ENCODE measurements at regions not wholly inside any gene's neighbourhood (a gene's known extent, or its start where the extent isn't known, plus 50 kb on each side); places are given as distances from the start of the nearest gene placed in this dataset.

DNA sequence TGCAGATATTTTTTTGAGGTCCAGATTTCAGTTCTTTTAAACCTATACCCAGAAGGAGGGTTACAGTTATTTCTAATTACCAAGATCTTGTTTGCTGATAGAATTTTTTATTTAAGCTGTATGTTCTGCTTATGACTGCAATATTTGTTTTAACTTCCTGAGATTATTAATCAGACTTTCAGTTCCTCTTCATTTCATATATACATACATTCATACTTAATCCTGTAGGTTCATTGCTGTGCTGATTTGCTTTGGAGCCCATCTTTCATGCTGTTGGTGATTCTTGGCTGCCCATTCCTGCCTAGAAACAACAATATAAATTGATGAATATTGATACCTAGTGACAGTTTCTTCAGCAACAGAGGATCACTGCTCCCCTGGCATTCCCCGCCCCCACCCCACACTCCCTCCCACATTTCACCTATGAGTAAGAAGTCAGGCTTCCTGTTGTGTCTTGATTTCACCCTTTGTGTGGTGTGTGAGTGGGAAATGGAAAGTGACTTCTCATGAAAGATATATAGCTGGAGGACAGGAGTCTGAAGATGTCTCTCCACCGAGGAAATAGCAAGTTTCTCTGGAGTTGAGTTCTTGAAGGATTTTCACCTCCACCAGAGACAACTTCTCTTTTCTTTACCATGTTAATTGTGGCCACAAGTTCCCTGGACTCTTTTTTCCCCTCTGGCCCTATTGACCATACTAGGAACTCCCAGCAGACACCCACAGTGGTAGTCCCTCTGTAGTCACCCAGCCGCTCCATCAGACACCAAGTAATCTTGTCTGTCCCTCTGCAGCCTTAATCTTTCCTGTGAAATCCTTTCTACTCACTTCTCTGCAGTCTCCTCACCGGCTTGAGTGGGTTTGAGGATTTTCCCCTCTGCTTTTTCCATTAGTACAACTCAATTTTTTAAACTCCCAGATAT lies 118.4 kb downstream of the ASB9 start:
- Histone ChIP-seq H4K20me1 (ENCODE audit: insufficient read depth, low read length) (no peaks in the 10 kb centered on the region), H3K36me3 (ENCODE audit: insufficient read depth, low read length) (no peaks in the 10 kb centered on the region), H3K9ac (ENCODE audit: low read length) (no peak overlapping the region), H3K4me2 (ENCODE audit: low read length) (no peak overlapping the region), H3K4me3 (ENCODE audit: insufficient read depth, low read depth, low read length) (no peak overlapping the region), H3K4me1 (ENCODE audit: insufficient read depth, low read length) (no peaks in the 10 kb centered on the region), H3K79me2 (ENCODE audit: insufficient read depth, low read length) (no peaks in the 10 kb centered on the region), H2AFZ (ENCODE audit: low read depth, low read length) (no peak overlapping the region), H3K27me3 (ENCODE audit: insufficient read depth, low read length) (no peaks in the 10 kb centered on the region), H3K27ac (ENCODE audit: low read depth, low read length) (no peak overlapping the region), H3K9me3 (ENCODE audit: insufficient read depth, low read depth, low read length) (no peaks in the 10 kb centered on the region)
- peak overlapping the region; percentile 80 for H3K27ac Mint-ChIP-seq (ENCODE audit: unreplicated experiment)
- H3K27me3 Mint-ChIP-seq (ENCODE audit: low read depth, unreplicated experiment), result no peaks in the 10 kb centered on the region
- no peaks in the 10 kb centered on the region for H3K9me3 Mint-ChIP-seq (ENCODE audit: unreplicated experiment)
- H3K4me1 Mint-ChIP-seq (ENCODE audit: low read depth, unreplicated experiment), result peaks cover 18% of the 10 kb centered on the region
- H3K36me3 Mint-ChIP-seq (ENCODE audit: low read depth, unreplicated experiment), result no peaks in the 10 kb centered on the region
- FAIRE-seq (peak; percentile 75), DNase-seq (ENCODE audit: low read depth) (no peak)
- TF ChIP-seq EZH2 (IDR thresholded peaks at IDR 0.05; ENCODE audit: insufficient read depth, low read length), result no peak
- TF ChIP-seq, protein P1, sequence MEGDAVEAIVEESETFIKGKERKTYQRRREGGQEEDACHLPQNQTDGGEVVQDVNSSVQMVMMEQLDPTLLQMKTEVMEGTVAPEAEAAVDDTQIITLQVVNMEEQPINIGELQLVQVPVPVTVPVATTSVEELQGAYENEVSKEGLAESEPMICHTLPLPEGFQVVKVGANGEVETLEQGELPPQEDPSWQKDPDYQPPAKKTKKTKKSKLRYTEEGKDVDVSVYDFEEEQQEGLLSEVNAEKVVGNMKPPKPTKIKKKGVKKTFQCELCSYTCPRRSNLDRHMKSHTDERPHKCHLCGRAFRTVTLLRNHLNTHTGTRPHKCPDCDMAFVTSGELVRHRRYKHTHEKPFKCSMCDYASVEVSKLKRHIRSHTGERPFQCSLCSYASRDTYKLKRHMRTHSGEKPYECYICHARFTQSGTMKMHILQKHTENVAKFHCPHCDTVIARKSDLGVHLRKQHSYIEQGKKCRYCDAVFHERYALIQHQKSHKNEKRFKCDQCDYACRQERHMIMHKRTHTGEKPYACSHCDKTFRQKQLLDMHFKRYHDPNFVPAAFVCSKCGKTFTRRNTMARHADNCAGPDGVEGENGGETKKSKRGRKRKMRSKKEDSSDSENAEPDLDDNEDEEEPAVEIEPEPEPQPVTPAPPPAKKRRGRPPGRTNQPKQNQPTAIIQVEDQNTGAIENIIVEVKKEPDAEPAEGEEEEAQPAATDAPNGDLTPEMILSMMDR (IDR thresholded peaks at IDR 0.05; ENCODE audit: insufficient read depth, low read depth, low read length), result no peak
- H3K4me3 Mint-ChIP-seq (ENCODE audit: unreplicated experiment), result no peak overlapping the region

GRCh38 chrX:15150586-15150985 lies 119.3 kb downstream of the ASB9 start:
- no peak overlapping the region for H3K4me3 ChIP-seq (ENCODE audit: insufficient read depth, low read depth, low read length)
- H4K20me1 ChIP-seq (ENCODE audit: insufficient read depth, low read length), result no peaks in the 10 kb centered on the region
- Mint-ChIP-seq H3K4me1 (ENCODE audit: low read depth, unreplicated experiment) (peaks cover 18% of the 10 kb centered on the region), H3K9me3 (ENCODE audit: unreplicated experiment) (no peaks in the 10 kb centered on the region), H3K4me3 (ENCODE audit: unreplicated experiment) (no peak overlapping the region), H3K36me3 (ENCODE audit: low read depth, unreplicated experiment) (no peaks in the 10 kb centered on the region), H3K27me3 (ENCODE audit: low read depth, unreplicated experiment) (no peaks in the 10 kb centered on the region), H3K27ac (ENCODE audit: unreplicated experiment) (no peak overlapping the region)
- no peak overlapping the region for H3K27ac ChIP-seq (ENCODE audit: low read depth, low read length)
- FAIRE-seq (no peak), DNase-seq (ENCODE audit: low read depth) (no peak)
- TF ChIP-seq, protein P1 (IDR thresholded peaks at IDR 0.05; ENCODE audit: insufficient read depth, low read depth, low read length), result no peak
- no peak for TF ChIP-seq EZH2 (IDR thresholded peaks at IDR 0.05; ENCODE audit: insufficient read depth, low read length)
- no peaks in the 10 kb centered on the region for H3K27me3 ChIP-seq (ENCODE audit: insufficient read depth, low read length)
- H3K9ac ChIP-seq (ENCODE audit: low read length), result no peak overlapping the region
- H3K9me3 ChIP-seq (ENCODE audit: insufficient read depth, low read depth, low read length), result no peaks in the 10 kb centered on the region
- H3K79me2 ChIP-seq (ENCODE audit: insufficient read depth, low read length), result no peaks in the 10 kb centered on the region
- no peaks in the 10 kb centered on the region for H3K36me3 ChIP-seq (ENCODE audit: insufficient read depth, low read length)
- no peak overlapping the region for H3K4me2 ChIP-seq (ENCODE audit: low read length)
- no peak overlapping the region for H2AFZ ChIP-seq (ENCODE audit: low read depth, low read length)
- H3K4me1 ChIP-seq (ENCODE audit: insufficient read depth, low read length), result no peaks in the 10 kb centered on the region

- Mint-ChIP-seq H3K27ac (ENCODE audit: unreplicated experiment) (no peak overlapping the region), H3K36me3 (ENCODE audit: low read depth, unreplicated experiment) (no peaks in the 10 kb centered on the region), H3K27me3 (ENCODE audit: low read depth, unreplicated experiment) (no peaks in the 10 kb centered on the region), H3K9me3 (ENCODE audit: unreplicated experiment) (no peaks in the 10 kb centered on the region), H3K4me3 (ENCODE audit: unreplicated experiment) (no peak overlapping the region), H3K4me1 (ENCODE audit: low read depth, unreplicated experiment) (peaks cover 24% of the 10 kb centered on the region)
- no peak overlapping the region for H3K9ac ChIP-seq (ENCODE audit: low read length)
- no peak overlapping the region for H3K4me3 ChIP-seq (ENCODE audit: insufficient read depth, low read depth, low read length)
- H2AFZ ChIP-seq (ENCODE audit: low read depth, low read length), result no peak overlapping the region
- FAIRE-seq, result no peak
- no peaks in the 10 kb centered on the region for H3K27me3 ChIP-seq (ENCODE audit: insufficient read depth, low read length)
- H3K27ac ChIP-seq (ENCODE audit: low read depth, low read length), result no peak overlapping the region
- no peaks in the 10 kb centered on the region for H3K36me3 ChIP-seq (ENCODE audit: insufficient read depth, low read length)
- DNase-seq (ENCODE audit: low read depth), result no peak
- H3K4me2 ChIP-seq (ENCODE audit: low read length), result no peak overlapping the region
- H3K79me2 ChIP-seq (ENCODE audit: insufficient read depth, low read length), result no peaks in the 10 kb centered on the region
- no peaks in the 10 kb centered on the region for H3K9me3 ChIP-seq (ENCODE audit: insufficient read depth, low read depth, low read length)
- TF ChIP-seq EZH2 (IDR thresholded peaks at IDR 0.05; ENCODE audit: insufficient read depth, low read length), result no peak
- TF ChIP-seq, protein P1 (IDR thresholded peaks at IDR 0.05; ENCODE audit: insufficient read depth, low read depth, low read length), result peak; percentile 11
- no peaks in the 10 kb centered on the region for H4K20me1 ChIP-seq (ENCODE audit: insufficient read depth, low read length)
- no peaks in the 10 kb centered on the region for H3K4me1 ChIP-seq (ENCODE audit: insufficient read depth, low read length)
These were observed 123.4 kb downstream of the ASB9 start for GRCh38 chrX:15146515-15146914.

Data from astrocyte (in vitro differentiated cells and primary cell).